ENCODE measurements at regions not wholly inside any gene's neighbourhood (a gene's known extent, or its start where the extent isn't known, plus 50 kb on each side); places are given as distances from the start of the nearest gene placed in this dataset.

DNA sequence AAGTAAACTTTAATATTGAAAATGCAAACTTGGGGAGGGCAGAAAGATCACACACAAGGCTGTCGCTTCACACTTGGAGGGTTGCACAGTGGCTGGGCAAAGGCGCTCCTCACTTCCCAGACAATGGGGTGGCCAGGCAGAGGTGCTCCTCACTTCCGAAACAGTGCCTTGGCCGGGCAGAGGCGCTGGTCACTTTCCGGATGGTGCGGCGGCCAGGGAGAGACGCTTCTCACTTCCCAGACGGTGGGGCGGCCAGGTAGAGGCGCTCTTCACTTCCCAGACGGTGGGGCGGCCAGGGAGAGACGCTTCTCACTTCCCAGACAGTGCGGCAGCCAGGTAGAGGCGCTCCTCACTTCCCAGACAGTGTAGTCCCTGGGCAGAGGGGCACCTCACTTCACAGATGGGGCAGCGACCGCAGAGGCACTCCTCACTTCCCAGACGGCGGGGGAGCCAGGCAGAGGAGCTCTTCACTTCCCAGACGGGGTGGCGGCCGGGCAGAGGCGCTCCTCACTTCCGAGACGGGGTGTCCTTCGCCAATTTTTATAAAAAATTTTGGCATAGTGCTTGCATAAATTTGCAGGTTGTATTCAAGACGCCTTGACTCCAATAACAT lies 140.8 kb upstream of the PZP start:
- ATAC-seq (ENCODE audit: low FRiP score) (no peak), DNase-seq (ENCODE audit: low spot score) (no peak)
- TF ChIP-seq, protein P1, sequence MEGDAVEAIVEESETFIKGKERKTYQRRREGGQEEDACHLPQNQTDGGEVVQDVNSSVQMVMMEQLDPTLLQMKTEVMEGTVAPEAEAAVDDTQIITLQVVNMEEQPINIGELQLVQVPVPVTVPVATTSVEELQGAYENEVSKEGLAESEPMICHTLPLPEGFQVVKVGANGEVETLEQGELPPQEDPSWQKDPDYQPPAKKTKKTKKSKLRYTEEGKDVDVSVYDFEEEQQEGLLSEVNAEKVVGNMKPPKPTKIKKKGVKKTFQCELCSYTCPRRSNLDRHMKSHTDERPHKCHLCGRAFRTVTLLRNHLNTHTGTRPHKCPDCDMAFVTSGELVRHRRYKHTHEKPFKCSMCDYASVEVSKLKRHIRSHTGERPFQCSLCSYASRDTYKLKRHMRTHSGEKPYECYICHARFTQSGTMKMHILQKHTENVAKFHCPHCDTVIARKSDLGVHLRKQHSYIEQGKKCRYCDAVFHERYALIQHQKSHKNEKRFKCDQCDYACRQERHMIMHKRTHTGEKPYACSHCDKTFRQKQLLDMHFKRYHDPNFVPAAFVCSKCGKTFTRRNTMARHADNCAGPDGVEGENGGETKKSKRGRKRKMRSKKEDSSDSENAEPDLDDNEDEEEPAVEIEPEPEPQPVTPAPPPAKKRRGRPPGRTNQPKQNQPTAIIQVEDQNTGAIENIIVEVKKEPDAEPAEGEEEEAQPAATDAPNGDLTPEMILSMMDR (IDR thresholded peaks at IDR 0.05) = no peak

DNA sequence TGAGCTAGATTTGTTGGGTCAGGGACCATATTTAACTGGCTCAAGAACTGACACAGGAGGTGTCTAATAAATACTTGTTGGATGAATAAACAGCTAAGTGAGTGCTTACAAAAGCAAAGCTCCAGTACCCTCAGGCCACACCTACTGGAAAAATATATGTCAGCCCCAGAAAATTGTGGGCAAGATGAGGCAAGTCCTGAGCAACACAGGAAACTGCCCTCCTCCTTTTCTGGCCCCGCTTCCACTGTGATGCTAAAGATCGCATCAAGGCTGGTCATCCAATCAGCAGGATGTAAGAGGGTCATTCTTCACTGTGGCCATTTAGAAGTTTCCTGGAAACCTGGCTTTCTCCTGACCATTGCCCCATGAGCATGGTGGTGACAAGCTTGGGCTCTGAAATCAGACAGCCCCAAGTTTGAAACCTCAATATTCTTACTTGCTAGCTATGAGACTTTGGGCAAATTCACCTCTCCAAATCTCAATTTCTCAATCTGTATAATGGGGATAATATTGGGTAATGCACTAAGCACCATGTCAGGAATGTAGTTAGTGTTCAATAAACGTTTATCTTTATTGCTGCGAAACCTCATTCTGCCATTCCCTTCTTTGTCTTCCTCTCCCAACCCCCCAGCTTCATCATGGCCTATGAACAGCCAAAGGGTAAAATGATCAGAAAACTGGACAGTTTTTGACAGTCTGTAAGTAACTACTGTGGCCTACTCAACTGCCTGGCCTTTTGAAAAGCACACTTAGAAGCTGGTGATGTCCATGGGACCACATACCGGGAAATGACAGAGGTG lies 139.3 kb upstream of the PZP start:
- TF ChIP-seq, protein P1 (IDR thresholded peaks at IDR 0.05) = no peak
- DNase-seq (ENCODE audit: low spot score) (no peak), ATAC-seq (ENCODE audit: low FRiP score) (no peak)

DNA sequence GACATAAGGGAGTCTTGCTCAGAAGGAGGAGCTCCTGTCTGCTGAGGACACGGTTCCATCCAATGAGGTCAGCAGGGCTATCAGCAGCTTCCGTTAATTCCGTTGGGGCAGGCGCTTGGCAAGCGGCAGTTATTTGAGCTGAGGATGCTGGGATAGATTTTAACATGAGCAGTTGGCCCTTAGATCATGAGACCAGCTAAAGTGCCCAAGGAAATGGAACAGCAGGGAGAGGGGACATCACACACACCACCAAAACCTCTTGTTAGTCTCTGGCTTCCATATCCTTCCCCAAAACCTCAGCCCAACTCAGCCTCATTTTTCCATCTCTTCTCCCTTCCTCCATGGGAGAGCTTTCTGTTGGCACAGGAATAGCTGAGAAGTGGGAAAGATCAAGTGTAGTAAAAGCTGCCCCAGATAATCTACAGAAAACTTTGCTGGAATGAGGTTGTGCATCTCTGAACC lies 138.7 kb upstream of the PZP start:
- TF ChIP-seq, protein P1 (IDR thresholded peaks at IDR 0.05) = no peak
- no peak for DNase-seq (ENCODE audit: low spot score)
- ATAC-seq (ENCODE audit: low FRiP score) = no peak

DNA sequence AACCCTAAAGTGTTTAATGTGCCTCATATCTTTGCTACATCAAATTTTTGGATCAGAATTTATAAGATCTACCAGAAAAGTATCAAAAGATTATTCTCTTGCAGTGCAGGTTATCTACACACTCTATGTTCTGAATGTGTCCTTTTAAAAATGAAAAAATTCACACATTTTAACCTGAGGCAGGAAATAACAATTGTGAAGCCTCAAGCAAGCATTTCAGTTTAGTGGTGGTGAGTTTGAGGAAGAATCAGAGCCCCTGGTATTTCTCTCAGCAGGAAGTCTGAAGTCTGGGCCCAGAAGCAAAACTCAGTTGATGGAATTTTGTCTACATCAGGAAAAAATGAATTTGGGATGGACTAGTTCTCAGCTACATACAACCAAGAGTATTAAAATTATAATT lies 137.0 kb upstream of the PZP start:
- DNase-seq (ENCODE audit: low spot score) = no peak
- TF ChIP-seq, protein P1 (IDR thresholded peaks at IDR 0.05) = no peak
- no peak for ATAC-seq (ENCODE audit: low FRiP score)

DNA sequence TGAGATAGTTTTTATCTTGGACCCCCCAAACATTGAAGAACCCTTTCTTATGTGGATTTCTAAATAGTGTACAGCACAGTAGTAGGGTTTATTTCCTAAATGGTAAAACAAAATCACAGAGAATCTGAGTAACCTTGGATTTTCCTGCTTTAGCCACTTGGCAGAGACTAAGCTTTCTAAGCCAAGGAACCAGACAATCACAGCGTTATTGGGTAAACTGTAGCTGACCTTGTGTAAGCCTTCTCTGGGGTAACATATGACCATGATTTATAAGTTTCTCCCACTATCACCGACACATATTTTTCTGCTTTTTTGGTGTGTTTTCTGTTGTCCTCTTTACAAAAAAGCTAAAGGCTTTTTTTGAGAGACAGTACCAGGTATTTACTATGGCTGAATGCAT lies 136.3 kb upstream of the PZP start:
- ATAC-seq (ENCODE audit: low FRiP score) = no peak
- no peak for DNase-seq (ENCODE audit: low spot score)
- TF ChIP-seq, protein P1 (IDR thresholded peaks at IDR 0.05) = no peak

DNA sequence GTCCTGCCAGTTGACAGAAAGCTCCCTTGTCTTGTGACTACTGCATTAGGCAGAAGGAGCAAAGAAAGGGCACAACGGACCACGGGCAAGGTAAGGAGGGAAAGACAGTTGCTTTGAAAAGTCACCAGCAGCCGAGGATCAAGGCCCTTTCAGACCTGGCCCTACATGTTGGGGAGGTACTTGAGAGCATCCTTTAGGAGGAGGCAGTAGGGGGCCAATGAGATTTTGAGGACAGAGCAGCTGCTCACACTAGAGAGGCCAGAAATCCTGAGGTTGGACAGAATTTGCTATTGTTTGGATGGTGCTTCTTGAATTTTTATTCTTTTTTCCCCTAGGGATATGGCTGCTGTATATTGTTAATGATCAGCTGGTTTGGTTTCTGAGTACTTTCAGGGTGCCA lies 135.5 kb upstream of the PZP start:
- ATAC-seq (ENCODE audit: low FRiP score) (no peak), DNase-seq (ENCODE audit: low spot score) (no peak)
- TF ChIP-seq, protein P1 (IDR thresholded peaks at IDR 0.05) = no peak
